Calu3 (cell line): ENCODE measurements at regions not wholly inside any gene's neighbourhood (a gene's known extent, or its start where the extent isn't known, plus 50 kb on each side); places are given as distances from the start of the nearest gene placed in this dataset.

Source experiments
- BruUV-seq: library from RNA; stranded (reverse); fragments of 400-500 nt; replicated peaks from 2 replicates; lab custom pipeline; 2021; lab: Mats Ljungman, UMichigan
- CTCF ChIA-PET: fragments of 300-600 bp; sonication (Branson Sonifier 250); formaldehyde crosslinking; loops from one replicate; lab custom pipeline; 2022; ENCODE audit warnings: antibody characterized with exemption; lab: Charles Lee
- DNase-seq: peaks from one replicate; pipeline ENCODE4 v3.0.0; 2022
- H3K27ac Mint-ChIP-seq: one replicate; pipeline ENCODE4 v1.8.0; 2022; ENCODE audit warnings: mixed read lengths; ENCODE audit not compliant: unreplicated experiment
- H3K27me3 Mint-ChIP-seq: one replicate; pipeline ENCODE4 v1.8.0; 2022; ENCODE audit warnings: mixed read lengths; ENCODE audit not compliant: unreplicated experiment
- H3K36me3 Mint-ChIP-seq: one replicate; pipeline ENCODE4 v1.8.0; 2022; ENCODE audit warnings: mild to moderate bottlenecking, moderate library complexity, mixed read lengths; ENCODE audit not compliant: insufficient read depth, unreplicated experiment
- H3K4me1 Mint-ChIP-seq: one replicate; pipeline ENCODE4 v1.8.0; 2022; ENCODE audit warnings: mild to moderate bottlenecking, low read depth, mixed read lengths; ENCODE audit not compliant: unreplicated experiment
- H3K4me3 Mint-ChIP-seq: one replicate; pipeline ENCODE4 v1.8.0; 2022; ENCODE audit warnings: mild to moderate bottlenecking, low read depth, moderate library complexity, mixed read lengths; ENCODE audit not compliant: unreplicated experiment
- H3K9me3 Mint-ChIP-seq: one replicate; pipeline ENCODE4 v1.8.0; 2022; ENCODE audit warnings: low read depth, mixed read lengths; ENCODE audit not compliant: unreplicated experiment
- CTCF ChIP-seq: fragments of 200-600 bp; IDR thresholded peaks from one replicate; pipeline ENCODE4 v1.8.0; 2022; ENCODE audit warnings: antibody characterized with exemption; ENCODE audit not compliant: unreplicated experiment
- intact Hi-C: fragments of 100-400 bp; cut with micrococcal nuclease; formaldehyde crosslinking; loops from one replicate; pipeline ENCODE4 v1.10.0; 2022; ENCODE audit not compliant: unreplicated experiment

DNA sequence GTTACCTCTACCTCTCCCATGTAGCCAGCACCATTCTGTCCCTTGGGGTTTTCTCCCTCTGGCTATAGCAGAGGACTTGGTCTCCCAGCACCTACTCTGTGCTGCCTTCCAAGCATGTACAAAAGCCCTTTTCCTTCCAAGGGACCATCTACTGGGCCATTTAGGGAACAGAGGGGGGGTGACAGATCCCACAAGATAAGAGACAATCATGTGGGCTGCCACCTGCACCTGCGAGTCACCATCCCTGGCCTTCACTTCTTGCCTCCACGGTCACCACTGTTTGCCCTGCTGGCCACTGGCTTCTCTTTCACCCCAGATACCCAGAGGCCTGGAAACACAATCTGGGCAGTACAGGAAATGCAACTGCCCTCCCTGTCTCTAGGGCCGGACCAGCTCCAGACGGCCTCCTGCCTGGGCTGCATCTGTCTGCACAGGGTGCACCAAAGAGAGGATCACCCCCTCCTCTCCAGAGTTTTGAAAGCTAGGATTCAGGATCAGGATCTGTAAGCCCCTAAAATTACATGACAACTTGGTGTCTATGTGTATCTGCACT is 160.8 kb upstream of the NECTIN1 start:
- CTCF ChIA-PET = no interaction called here
- no peak overlapping the region for H3K4me3 Mint-ChIP-seq
- no peak for TF ChIP-seq CTCF
- intact Hi-C loops = no loop called here
- DNase-seq = no peak
- no TSS peak for BruUV-seq
- no peaks in the 10 kb centered on the region for H3K4me1 Mint-ChIP-seq
- no peaks in the 10 kb centered on the region for H3K36me3 Mint-ChIP-seq
- no peak overlapping the region for H3K27ac Mint-ChIP-seq
- peaks cover 44% of the 10 kb centered on the region for H3K27me3 Mint-ChIP-seq
- no peaks in the 10 kb centered on the region for H3K9me3 Mint-ChIP-seq

DNA sequence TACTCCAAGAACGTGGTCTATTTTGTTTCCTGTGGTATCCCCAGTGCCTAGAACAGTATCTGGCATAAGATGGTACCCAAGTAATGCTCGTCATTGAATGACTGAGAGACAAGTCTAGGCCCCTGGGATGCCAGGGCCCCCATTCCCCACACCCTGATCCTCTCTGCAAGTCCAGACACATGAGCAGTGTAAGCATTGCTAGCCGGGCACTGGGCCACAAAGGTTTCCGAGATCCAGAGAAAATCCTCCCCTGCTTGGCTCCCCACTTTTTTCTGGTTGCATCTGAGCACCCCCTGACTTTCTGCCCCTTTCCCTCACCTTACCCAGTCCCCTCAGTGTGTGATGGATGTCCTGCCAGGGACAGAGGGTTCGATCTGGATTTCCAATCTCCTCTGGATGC is 160.1 kb upstream of the NECTIN1 start:
- CTCF ChIA-PET = no interaction called here
- Mint-ChIP-seq H3K36me3 (no peaks in the 10 kb centered on the region), H3K27ac (no peak overlapping the region), H3K9me3 (no peaks in the 10 kb centered on the region), H3K4me1 (no peaks in the 10 kb centered on the region), H3K4me3 (no peak overlapping the region), H3K27me3 (peaks cover 51% of the 10 kb centered on the region)
- intact Hi-C loops = no loop called here
- DNase-seq = no peak
- TF ChIP-seq CTCF = no peak
- no TSS peak for BruUV-seq

GRCh38 chr11:119888119-119888518 is 159.1 kb upstream of the NECTIN1 start:
- no TSS peak for BruUV-seq
- no peak overlapping the region for H3K27ac Mint-ChIP-seq
- CTCF ChIA-PET = no interaction called here
- no peaks in the 10 kb centered on the region for H3K36me3 Mint-ChIP-seq
- DNase-seq = no peak
- H3K4me3 Mint-ChIP-seq = no peak overlapping the region
- no peaks in the 10 kb centered on the region for H3K4me1 Mint-ChIP-seq
- intact Hi-C loops = no loop called here
- TF ChIP-seq CTCF = no peak
- H3K27me3 Mint-ChIP-seq = peaks cover 60% of the 10 kb centered on the region
- no peaks in the 10 kb centered on the region for H3K9me3 Mint-ChIP-seq

DNA sequence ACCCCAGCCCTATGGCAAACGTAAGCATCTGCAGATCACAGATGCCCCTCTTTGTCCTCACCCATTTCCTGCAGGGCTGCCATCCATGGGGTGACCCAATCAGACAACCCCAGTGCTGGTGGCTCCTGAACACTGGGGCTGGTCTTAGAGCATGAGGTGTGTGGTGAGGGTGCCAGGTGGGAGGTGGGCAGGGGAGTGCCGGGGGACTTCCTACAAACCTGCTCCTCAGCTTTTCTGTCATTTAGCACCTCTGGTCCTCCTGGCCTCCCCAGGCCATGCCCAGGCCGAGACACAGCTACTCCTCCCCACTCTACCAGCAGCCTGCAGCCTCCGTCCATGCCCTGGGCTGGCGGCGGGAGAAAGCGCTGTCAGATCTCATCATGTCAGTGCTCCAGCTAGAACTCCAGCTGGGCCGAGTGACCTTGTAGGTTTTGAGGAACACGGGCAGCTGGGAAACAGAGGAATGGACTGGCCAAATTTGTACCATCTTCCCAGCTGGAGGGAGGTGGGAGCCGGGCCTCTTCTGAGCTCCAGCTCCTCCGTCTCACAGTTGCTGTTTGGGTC is 157.7 kb upstream of the NECTIN1 start:
- no peak for DNase-seq
- Mint-ChIP-seq H3K4me1 (no peaks in the 10 kb centered on the region), H3K9me3 (no peaks in the 10 kb centered on the region), H3K27me3 (peaks cover 60% of the 10 kb centered on the region), H3K27ac (no peak overlapping the region), H3K4me3 (no peak overlapping the region), H3K36me3 (no peaks in the 10 kb centered on the region)
- intact Hi-C loops = no loop called here
- no TSS peak for BruUV-seq
- TF ChIP-seq CTCF = no peak
- CTCF ChIA-PET = no interaction called here
